Lower leg skin (tissue), 4 donors: ENCODE measurements at regions not wholly inside any gene's neighbourhood (a gene's known extent, or its start where the extent isn't known, plus 50 kb on each side); places are given as distances from the start of the nearest gene placed in this dataset.

Source experiments
- DNase-seq, 2 donors: peaks; one replicate each; pipeline ENCODE4 v3.0.0-alpha.2; 2019; ENCODE audit warnings: low spot score in 2 of 2
- H3K4me3 ChIP-seq: fragments of 200-600 bp; sonication (generic); 2 replicates; pipeline ENCODE4 v1.5.1; 2017; ENCODE audit warnings: mild to moderate bottlenecking, low read depth; ENCODE audit not compliant: poor library complexity, severe bottlenecking
- POLR2A ChIP-seq, 2 donors: fragments of 450-650 bp; IDR thresholded peaks; one replicate each; pipeline ENCODE4 v1.6.1; 2016 to 2017; ENCODE audit warnings: antibody characterized with exemption in 2 of 2, mild to moderate bottlenecking in 1 of 2, moderate library complexity in 1 of 2
- WGBS, 2 donors: methylation state at CpG; one replicate each; pipeline ENCODE4 v1.1.5; 2018; 5-methylcytosine and 5-hydroxymethylcytosine counted together
- intact Hi-C: fragments of 100-400 bp; cut with DNase I; formaldehyde crosslinking; loops from one replicate; pipeline ENCODE4 v1.15.0; 2023; ENCODE audit warnings: low total_unique reads
- TF ChIP-seq, protein P1 (sequence below), 3 donors: fragments of 450-650 bp; IDR thresholded peaks; one replicate each; pipeline ENCODE4 v1.5.1; 2016; ENCODE audit warnings: antibody characterized with exemption in 3 of 3, mild to moderate bottlenecking in 3 of 3, moderate library complexity in 2 of 3

DNA sequence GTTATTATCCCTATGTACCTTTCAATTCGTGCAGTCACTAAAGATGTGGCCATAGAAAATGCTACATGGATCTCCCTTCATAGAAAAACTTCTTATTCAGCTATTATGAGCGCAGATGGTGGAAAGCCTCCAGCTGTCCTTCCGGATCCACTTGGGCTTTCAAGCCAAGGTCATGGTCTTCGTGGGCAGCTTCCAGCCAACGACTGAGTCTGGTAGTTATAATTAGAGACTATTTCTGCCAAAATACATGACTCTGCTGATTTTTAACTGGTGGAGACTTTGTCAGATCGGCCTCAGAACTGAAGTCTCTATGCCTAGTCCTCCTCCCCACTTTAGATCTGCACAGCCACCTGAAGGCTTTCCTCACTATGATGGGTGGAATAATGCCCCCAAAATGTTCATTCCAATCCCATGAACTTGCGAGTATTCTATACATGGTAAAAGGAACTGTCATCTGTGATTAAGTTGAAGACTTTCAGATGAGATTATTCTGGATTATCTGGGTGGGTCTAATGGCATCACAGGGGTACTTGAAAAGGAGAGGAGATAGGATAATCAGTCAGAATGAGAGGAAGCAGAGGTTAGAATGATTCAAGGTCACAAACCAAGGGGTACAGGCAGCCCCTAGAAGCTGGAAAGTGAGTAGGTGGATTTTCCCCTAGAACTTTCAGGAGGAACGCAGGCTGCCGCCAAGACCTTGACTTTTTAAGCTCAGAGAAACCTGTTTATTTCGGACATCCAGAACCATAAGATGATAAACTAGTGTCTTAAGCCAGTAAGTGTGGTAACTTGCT, 171.1 kb upstream of the CXCL13 start:
- TF ChIP-seq POLR2A (IDR thresholded peaks at IDR 0.05): no peak
- TF ChIP-seq, protein P1, sequence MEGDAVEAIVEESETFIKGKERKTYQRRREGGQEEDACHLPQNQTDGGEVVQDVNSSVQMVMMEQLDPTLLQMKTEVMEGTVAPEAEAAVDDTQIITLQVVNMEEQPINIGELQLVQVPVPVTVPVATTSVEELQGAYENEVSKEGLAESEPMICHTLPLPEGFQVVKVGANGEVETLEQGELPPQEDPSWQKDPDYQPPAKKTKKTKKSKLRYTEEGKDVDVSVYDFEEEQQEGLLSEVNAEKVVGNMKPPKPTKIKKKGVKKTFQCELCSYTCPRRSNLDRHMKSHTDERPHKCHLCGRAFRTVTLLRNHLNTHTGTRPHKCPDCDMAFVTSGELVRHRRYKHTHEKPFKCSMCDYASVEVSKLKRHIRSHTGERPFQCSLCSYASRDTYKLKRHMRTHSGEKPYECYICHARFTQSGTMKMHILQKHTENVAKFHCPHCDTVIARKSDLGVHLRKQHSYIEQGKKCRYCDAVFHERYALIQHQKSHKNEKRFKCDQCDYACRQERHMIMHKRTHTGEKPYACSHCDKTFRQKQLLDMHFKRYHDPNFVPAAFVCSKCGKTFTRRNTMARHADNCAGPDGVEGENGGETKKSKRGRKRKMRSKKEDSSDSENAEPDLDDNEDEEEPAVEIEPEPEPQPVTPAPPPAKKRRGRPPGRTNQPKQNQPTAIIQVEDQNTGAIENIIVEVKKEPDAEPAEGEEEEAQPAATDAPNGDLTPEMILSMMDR (IDR thresholded peaks at IDR 0.05): no peak
- no peak overlapping the region for H3K4me3 ChIP-seq
- no peak for DNase-seq
- 65 to 66% methylated on average over 10 of the region's 10 CpGs for WGBS, 2 donors
- intact Hi-C loops: loop anchor here (10.0 kb wide), 1 partner anchor 50 kb away; no protein-coding TSS in a partner anchor

DNA sequence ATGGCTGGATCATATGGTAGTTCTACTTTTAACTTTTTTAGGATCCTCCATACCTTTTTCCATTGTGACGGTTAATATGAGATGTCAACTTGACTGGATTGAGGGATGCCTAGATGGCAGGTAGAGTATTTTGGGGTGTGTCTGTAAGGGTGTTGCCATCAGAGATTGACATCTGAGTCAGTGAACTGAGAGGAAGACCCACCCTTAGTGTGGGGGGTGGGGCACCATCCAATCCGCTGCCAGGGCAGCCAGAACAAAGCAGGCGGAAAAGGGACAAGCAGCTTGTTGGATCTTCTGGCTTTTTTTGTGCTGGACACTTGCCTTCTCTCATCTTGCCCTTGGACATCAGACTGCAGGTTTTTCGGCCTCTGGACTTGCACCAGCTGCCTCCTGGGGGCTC, 168.5 kb upstream of the CXCL13 start:
- DNase-seq: no peak
- WGBS, 2 donors: 89 to 93% methylated on average over 4 of the region's 4 CpGs
- no peak overlapping the region for H3K4me3 ChIP-seq
- intact Hi-C loops: loop anchor here (10.0 kb wide), 1 partner anchor 52 kb away; no protein-coding TSS in a partner anchor
- TF ChIP-seq, protein P1 (IDR thresholded peaks at IDR 0.05): no peak
- TF ChIP-seq POLR2A (IDR thresholded peaks at IDR 0.05): no peak

DNA sequence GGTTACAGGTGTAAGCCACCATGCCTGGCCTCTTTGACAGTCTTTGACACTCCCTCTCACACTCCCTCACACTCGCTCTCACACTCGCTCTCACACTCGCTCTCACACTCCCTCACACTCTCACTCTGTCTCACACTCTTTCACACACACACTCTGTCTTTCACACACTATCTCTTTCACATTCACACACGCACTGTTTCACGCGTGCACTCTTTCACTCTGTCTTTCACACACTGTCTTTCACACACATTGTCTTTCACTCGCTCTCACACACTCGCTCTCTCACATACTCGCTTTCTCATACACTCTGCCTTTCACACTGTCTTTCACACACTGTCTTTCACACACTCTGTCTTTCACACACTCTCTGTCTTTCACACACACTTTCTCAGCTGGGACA, 167.1 kb upstream of the CXCL13 start:
- intact Hi-C loops: loop anchor here (10.0 kb wide), 1 partner anchor 54 kb away; no protein-coding TSS in a partner anchor
- H3K4me3 ChIP-seq: no peak overlapping the region
- 95 to 97% methylated on average over 9 of the region's 9 CpGs for WGBS, 2 donors

DNA sequence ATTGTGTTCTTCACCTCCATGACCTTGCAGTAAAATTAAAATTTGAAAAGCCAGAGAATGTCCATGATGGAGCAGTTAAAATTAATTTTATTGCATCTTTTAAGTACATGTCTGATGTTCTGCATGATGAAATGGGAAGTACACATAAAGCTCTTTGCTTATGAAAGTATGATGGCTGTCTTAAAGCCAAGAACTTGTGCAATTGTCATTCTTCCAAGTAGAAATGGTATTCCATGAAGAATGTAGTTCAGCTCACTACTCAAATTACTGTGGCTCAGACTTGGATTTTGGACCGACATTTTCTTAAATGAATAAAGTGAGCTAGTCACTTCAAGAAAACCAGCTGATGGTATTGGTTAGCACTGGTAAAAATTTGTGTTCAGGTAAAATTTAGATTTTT, 161.7 kb upstream of the CXCL13 start:
- DNase-seq: no peak
- H3K4me3 ChIP-seq: no peak overlapping the region
- intact Hi-C loops: no loop called here
- TF ChIP-seq POLR2A (IDR thresholded peaks at IDR 0.05): no peak
- TF ChIP-seq, protein P1 (IDR thresholded peaks at IDR 0.05): no peak
- 49 to 79% methylated on average over 1 of the region's 1 CpG for WGBS, 2 donors

More for the DNA sequence above, 167.1 kb upstream of the CXCL13 start:
- no peak for TF ChIP-seq POLR2A (IDR thresholded peaks at IDR 0.05)
- TF ChIP-seq, protein P1 (IDR thresholded peaks at IDR 0.05): no peak
- no peak for DNase-seq

DNA sequence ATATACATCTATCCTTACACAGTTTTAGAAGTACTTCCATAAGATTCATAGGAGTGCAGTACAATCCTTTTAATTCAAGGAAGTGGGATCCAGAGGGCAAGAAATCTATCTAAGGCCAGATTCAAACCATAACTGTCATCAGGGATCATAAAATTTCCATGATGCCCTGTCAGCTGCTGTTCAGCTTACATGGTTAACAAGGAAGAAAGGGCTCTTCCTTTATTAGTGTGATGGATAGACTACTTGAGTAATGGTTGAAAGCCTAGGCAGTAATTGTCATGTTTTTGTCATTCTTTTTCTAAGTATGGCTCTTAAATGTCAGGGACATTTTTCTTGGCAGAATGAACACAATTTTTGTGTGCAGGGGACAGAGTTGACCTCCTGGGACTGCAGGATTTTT, 159.8 kb upstream of the CXCL13 start:
- DNase-seq: no peak
- H3K4me3 ChIP-seq: no peak overlapping the region
- no peak for TF ChIP-seq POLR2A (IDR thresholded peaks at IDR 0.05)
- TF ChIP-seq, protein P1 (IDR thresholded peaks at IDR 0.05): no peak
- intact Hi-C loops: no loop called here
